ENCODE measurements at regions not wholly inside any gene's neighbourhood (a gene's known extent, or its start where the extent isn't known, plus 50 kb on each side); places are given as distances from the start of the nearest gene placed in this dataset.

DNA sequence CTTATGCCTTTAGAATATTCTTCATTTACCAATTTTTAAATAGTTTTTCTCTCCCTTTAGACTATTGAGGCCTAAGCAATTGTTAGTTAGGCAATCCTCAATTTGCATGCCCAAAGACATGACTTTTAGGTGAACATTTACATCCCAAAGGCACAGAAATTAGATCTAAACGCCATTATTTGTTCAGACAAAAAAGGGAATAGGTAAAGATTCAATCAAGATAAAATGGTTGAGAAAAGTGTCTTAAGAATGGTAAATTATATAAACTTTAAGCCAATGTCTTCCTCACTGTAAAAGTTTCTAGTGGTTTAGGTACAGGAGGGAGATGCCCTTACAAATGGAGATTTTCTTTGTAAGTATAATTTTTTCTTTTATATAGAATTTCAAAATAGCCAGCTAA lies 50.2 kb upstream of the MME start:
- DNase-seq: no peak

DNA sequence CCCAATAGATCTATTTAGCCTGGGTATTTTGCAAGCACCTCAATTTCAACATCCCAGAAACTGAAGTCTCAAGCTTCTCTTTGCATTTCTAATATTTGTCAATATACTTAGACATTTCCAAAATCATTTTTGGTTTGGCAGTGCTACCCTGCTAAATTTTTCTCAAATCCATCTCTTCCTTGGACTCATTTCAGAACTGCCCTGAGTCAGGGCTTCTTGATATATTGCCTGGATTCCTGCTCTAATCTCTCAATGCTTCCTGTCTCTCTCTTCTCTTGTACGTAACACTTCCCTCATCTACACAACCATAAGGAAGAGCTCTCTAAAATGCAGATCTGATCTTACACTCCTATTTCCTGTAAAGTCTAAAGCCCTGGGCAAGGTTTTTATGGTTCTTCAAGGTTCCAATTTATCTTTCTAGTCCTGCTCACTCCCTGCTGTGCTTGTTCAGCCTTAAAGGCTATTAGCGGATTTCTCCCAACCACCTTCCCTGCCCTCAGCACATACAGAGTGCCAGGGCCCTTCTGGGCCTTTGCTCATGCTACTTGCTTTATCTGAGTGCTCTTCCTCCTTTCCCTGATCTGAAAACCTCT lies 53.0 kb upstream of the MME start:
- no peak for DNase-seq

GRCh38 chr3:155024006-155024638 lies 56.0 kb upstream of the MME start:
- DNase-seq: no peak

DNA sequence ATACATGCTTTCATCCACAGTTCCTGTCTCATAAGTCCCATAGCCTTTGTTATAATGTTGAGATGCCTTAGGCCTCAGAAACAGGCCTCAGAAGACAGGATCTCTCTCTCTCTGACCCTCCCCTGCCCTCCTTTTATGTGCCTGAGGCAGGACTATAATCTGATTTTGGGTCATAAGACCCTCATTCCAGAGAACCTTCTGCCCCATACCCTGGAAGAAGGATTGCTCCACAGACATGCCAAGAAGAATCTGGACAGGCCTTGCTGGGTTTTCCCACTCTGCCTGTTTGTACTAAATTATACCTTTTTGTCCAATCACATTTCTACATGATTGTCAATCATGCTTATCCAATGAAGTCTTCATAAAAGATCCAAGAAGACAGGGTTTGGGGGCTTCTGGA lies 57.2 kb upstream of the MME start:
- DNase-seq: no peak

GRCh38 chr3:155019575-155019974 lies 60.5 kb upstream of the MME start:
- no peak for DNase-seq

GRCh38 chr3:155018621-155019330 lies 61.3 kb upstream of the MME start:
- no peak for DNase-seq

- DNase-seq: peak; percentile 100
These were observed 64.2 kb upstream of the MME start for GRCh38 chr3:155015776-155016436.

DNA sequence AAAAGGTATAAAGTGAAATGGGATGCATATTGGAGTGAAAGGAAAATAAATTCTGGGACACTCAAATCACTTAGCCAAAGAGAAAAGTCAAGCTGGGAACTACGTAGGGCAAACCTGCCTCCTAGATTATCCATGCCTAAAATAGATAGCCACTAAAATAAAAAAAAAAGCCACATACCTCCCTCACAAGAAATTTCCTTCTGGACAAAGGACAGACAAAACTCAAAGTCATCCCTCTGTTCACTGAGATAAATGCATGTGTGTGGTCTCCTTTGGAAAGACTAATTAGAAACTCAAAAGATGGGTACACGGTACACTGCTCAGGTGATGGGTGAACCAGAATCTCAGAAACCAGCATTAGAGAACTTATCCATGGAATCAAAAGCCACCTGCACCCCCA lies 65.2 kb upstream of the MME start:
- no peak for DNase-seq

- DNase-seq: no peak
These were observed 66.7 kb upstream of the MME start for GRCh38 chr3:155013427-155013826.

DNA sequence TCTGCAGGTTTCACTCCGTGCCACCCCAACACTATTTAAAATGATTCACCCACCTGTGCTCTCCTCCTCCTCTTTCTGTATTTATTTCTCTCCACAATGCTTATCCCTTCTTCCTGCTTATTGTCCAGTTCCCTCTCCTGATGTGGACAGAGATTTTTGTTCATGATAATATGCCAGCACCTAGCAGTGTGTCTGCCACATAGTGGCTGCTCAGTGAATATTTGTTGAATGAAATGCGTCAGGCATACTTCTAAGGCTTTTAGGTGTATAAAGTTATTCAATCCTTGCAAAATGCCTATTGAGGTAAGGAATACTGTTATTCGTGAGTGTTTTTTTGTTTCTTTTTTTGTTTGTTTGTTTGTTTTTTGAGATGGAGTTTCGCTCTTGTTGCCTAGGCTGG lies 67.5 kb upstream of the MME start:
- no peak for DNase-seq

GRCh38 chr3:155010416-155010815 lies 69.7 kb upstream of the MME start:
- DNase-seq: no peak

GRCh38 chr3:155009217-155009616 lies 70.9 kb upstream of the MME start:
- DNase-seq: no peak

DNA sequence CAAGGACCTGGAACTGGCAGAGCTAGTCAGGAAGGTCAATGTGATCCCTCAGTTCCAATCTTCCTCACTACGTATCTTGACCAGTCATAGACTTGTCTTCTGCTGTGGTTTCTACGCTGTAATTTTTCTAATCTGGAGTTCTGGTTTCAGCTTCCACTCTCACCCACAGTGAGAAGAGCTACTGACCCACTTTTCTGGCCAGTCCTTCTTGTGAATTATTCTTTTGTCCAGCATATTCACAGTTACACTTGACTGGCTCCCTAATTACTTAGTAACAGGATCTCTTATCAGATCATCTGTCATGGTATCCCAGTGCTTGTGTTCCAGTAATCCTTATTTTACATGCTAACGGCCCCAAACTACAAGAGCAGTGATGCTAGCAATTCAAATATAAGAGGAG lies 72.4 kb upstream of the MME start:
- DNase-seq: no peak

DNA sequence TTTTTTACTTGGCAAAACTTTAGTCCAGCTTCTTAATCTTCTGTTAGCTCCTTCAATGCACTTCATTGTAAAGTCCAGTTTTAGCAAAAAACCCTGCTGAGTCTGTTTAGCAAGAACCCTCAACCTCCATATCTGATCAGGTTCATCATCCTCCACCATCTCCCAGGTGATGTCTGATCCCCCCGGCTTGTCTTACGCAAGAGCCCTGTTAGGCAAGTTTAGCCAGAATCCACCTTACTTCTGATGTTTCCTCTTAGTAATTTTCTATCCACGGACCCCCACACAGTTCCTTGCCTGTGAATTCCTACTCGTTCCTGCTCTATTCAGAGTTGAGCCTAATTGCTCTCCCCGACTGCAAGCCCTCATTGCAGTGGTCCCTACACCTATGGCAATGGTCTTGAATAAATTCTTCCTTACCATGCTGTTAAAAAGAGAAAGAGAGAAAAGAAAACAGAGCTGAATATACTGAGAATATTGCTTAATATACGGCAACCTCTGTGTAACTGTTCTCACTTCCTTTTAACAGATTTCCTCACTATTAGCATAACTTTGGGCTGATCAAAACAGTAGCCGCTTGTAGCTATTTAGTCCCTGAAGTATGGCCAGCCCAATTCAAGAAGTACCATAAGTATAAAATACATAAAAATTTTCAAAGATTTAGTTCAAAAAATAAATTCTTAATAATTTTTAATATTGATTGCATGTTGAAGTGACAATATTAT lies 78.7 kb upstream of the MME start:
- DNase-seq: no peak

DNA sequence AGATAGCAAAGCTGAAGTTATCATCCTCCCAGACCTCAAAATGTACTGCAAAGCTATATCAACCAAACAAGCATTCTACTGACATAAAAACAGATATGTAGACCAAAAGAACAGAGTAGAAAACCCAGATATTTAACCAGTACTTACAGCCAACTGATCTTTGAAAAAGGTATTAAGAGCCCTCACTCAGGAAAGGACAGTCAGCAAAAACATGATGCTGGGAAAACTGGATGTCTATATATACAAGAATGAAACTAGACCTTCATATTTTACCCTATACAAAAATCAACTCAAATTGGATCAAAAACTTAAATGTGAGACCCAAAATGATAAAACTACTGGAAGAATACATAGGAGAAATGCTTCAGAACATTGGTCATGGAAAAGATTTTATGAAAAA lies 87.5 kb upstream of the MME start:
- no peak for DNase-seq

- no peak for DNase-seq
These were observed 89.6 kb upstream of the MME start for GRCh38 chr3:154990543-154990942.

DNA sequence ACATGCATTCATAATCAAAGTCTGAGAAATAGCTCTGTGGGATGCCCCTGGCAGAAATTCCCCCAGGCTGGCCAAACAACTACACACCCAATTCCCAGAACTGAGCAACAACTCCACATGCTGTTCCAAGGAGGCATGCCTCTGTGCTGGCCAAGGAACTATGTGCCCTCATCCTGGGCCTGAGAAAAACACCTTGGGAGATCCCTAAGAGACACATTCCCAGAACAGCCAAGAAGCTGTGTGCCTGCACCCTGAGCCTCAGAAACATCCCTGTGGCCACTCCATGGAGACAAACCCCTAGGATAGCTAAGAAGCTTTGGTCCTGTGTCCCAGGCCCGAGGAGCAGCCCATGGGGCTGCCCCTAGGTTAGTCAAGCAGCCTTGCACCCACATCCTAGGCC lies 92.3 kb upstream of the MME start:
- no peak for DNase-seq

- no peak for DNase-seq
These were observed 98.5 kb upstream of the MME start for GRCh38 chr3:154981664-154982063.

- no peak for DNase-seq
These were observed 98.9 kb upstream of the MME start for GRCh38 chr3:154981201-154981600.

- no peak for DNase-seq
These were observed 100.8 kb upstream of the MME start for GRCh38 chr3:154979331-154979730.

- DNase-seq: no peak
These were observed 102.5 kb upstream of the MME start for GRCh38 chr3:154977666-154978065.

DNA sequence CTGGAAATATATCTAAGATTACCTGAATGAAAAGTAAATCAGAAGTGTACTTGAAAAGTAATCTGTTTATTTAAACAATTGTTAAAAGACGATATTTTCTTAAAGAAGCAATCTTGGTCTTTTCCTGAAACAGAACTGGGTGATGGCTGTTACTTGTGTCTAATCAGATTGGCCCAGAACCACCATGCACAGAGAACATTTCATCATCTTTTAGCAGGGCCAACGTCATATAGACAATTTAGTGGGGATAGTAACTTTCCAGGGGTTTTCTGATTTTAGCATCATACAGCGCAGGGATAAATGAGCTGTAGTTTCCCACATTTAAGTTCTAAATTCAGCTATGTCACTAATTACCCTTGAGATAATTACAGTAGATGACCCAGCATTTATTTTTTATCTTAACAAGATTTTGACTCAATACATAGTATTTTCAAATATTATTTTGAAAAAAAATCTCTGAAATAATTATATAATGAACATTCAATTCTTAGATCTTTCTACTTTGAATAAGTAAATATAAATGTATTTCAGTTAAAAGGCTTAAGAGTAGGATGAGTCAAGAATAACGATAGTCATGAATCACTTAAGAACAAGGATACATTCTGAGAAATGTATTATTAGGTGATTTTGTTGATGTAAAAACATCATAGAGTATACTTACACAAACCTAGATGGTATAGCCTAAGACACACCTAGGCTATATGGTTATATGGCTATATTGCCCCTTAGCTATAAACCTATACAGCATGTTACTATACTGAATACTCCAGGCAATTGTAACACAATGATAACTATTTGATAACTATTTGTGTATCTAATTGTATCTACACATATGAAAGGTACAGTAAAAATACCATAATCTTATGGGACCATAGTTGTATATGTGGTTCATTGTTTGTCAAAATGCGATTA lies 103.8 kb upstream of the MME start:
- no peak for DNase-seq
